CD4-positive, alpha-beta T cell (primary cell): ENCODE measurements at regions not wholly inside any gene's neighbourhood (a gene's known extent, or its start where the extent isn't known, plus 50 kb on each side); places are given as distances from the start of the nearest gene placed in this dataset.

Source experiments
- ATAC-seq: fragments of 200-7000 bp; cut with Tn5 transposase; one replicate; pipeline ENCODE4 v1.10.0; 2022; ENCODE audit warnings: mild to moderate bottlenecking; ENCODE audit not compliant: poor library complexity
- CTCF ChIA-PET: fragments of 350-600 bp; sonication (Branson Sonifier 250); formaldehyde crosslinking; loops from one replicate; lab custom pipeline; 2021; ENCODE audit warnings: antibody characterized with exemption, inconsistent platforms; lab: Charles Lee
- POLR2A ChIA-PET: fragments of 350-600 bp; sonication (Branson Sonifier 250); formaldehyde crosslinking; loops from one replicate; lab custom pipeline; 2021; ENCODE audit warnings: antibody characterized with exemption, inconsistent platforms; lab: Charles Lee
- DNase-seq, 14 experiments: peaks; one replicate each; pipeline ENCODE4 v3.0.0-alpha.2; 2013 to 2020; ENCODE audit warnings: mixed read lengths in 2 of 14
- H3K27ac ChIP-seq, 2 donors: one replicate each; pipeline versions ENCODE4 v1.5.1 to v1.7.0; 2013; ENCODE audit warnings: low read length in 2 of 2, low read depth in 1 of 2, mild to moderate bottlenecking in 1 of 2
- H3K27me3 ChIP-seq, 2 experiments: 1 replicate in 1 of 2; 2 replicates in 1 of 2; pipeline versions ENCODE4 v1.6.1 to v1.7.0; 2013; ENCODE audit warnings: low read length in 2 of 2, control low read depth in 1 of 2, mild to moderate bottlenecking in 1 of 2, moderate library complexity in 1 of 2; ENCODE audit not compliant: insufficient read depth in 2 of 2, control insufficient read depth in 1 of 2
- H3K36me3 ChIP-seq: one replicate; pipeline ENCODE4 v1.6.1; 2013; ENCODE audit warnings: low read length, control low read depth; ENCODE audit not compliant: insufficient read depth
- H3K4me1 ChIP-seq: one replicate; pipeline ENCODE4 v1.6.1; 2013; ENCODE audit warnings: low read length, control low read depth; ENCODE audit not compliant: insufficient read depth
- H3K4me3 ChIP-seq: one replicate; pipeline ENCODE4 v1.5.1; 2013; ENCODE audit warnings: mild to moderate bottlenecking, low read length, moderate library complexity
- H3K9me3 ChIP-seq, 2 experiments: 1 replicate in 1 of 2; 2 replicates in 1 of 2; pipeline versions ENCODE4 v1.6.1 to v1.7.0; 2013; ENCODE audit warnings: low read length in 2 of 2, mild to moderate bottlenecking in 2 of 2, control low read depth in 1 of 2, moderate library complexity in 1 of 2; ENCODE audit not compliant: control insufficient read depth in 1 of 2, insufficient read depth in 1 of 2
- H3K27ac Mint-ChIP-seq: one replicate; pipeline ENCODE4 v1.8.0; 2020; ENCODE audit warnings: mixed read lengths
- H3K27me3 Mint-ChIP-seq: one replicate; pipeline ENCODE4 v1.8.0; 2021; ENCODE audit warnings: mixed read lengths
- H3K36me3 Mint-ChIP-seq: one replicate; pipeline ENCODE4 v1.8.0; 2021; ENCODE audit warnings: low read depth, mixed read lengths
- H3K4me1 Mint-ChIP-seq: one replicate; pipeline ENCODE4 v1.8.0; 2021; ENCODE audit warnings: low read depth, mixed read lengths
- H3K4me3 Mint-ChIP-seq: one replicate; pipeline ENCODE4 v1.8.0; 2020; ENCODE audit warnings: mild to moderate bottlenecking, mixed read lengths
- H3K9me3 Mint-ChIP-seq: one replicate; pipeline ENCODE4 v1.8.0; 2020; ENCODE audit warnings: mixed read lengths
- intact Hi-C, 2 experiments: fragments of 100-400 bp; cut with DNase I in 1 of 2; cut with micrococcal nuclease in 1 of 2; formaldehyde crosslinking; loops; one replicate each; pipeline versions ENCODE4 v1.15.1 to v1.9.0; 2023 to 2025; cut with DNase I, micrococcal nuclease
- TF ChIP-seq, protein P1 (sequence below): fragments of 200-600 bp; IDR thresholded peaks from one replicate; pipeline ENCODE4 v1.8.0; 2022; ENCODE audit warnings: antibody characterized with exemption, mild to moderate bottlenecking

DNA sequence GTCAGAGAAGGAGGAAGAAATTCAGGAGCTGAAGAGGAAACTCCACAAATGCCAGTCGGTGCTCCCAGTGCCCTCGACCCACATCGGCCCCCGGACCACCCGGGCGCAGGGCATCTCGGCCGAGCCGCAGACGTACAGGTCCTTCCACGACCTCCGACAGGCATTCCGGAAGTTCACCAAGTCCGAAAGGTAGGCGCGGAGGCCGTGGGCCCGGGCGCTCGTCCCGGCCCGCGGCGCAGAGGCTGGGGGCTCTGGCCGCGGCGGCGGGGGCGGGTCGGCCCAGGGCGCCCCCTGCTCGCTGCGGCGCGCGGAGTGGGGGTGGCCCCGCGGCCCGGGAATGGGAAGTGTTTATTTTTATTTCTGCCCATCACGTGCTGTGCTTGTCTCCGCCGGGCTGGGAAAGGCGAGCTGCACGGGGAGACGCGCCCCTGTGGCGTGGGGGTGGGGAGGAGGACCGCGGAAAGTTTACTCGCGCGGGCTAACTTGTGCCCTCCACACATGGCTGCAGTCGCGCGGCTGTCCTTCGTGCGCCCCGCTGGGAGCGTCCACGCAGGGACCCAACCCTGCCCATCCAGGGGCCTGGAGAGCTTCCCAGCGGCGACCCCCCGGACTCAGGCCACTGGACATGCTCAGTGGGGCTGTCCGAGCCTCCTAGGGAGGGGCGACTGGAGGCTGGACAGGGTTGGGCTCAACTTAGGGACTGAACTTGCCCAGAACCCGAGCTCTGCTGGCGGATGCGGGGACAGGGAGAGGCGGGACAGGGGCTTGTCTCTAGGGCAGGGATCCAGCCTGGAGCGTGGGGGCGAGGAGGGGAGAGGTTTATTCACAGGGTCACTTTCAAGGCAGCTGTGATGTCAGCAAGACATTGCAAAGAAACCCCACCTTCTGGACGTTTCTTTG is 82.6 kb upstream of the PRKG1 start:
- Histone ChIP-seq H3K36me3 (no peaks in the 10 kb centered on the region), H3K27me3 (peaks cover 30 to 47% of the 10 kb centered on the region in 2 experiments), H3K9me3 (no peaks in the 10 kb centered on the region), H3K4me1 (peaks cover 6% of the 10 kb centered on the region), H3K27ac (no peak overlapping the region), H3K4me3 (no peak overlapping the region)
- CTCF ChIA-PET, result no interaction called here
- Mint-ChIP-seq H3K9me3 (no peaks in the 10 kb centered on the region), H3K27ac (no peak overlapping the region), H3K4me3 (no peak overlapping the region), H3K4me1 (peaks cover 9% of the 10 kb centered on the region), H3K27me3 (peaks cover 72% of the 10 kb centered on the region), H3K36me3 (no peaks in the 10 kb centered on the region)
- intact Hi-C loops, result no loop called here
- ATAC-seq (no peak), DNase-seq (peak in 1 of 14 experiments; percentile 7)
- TF ChIP-seq, protein P1, sequence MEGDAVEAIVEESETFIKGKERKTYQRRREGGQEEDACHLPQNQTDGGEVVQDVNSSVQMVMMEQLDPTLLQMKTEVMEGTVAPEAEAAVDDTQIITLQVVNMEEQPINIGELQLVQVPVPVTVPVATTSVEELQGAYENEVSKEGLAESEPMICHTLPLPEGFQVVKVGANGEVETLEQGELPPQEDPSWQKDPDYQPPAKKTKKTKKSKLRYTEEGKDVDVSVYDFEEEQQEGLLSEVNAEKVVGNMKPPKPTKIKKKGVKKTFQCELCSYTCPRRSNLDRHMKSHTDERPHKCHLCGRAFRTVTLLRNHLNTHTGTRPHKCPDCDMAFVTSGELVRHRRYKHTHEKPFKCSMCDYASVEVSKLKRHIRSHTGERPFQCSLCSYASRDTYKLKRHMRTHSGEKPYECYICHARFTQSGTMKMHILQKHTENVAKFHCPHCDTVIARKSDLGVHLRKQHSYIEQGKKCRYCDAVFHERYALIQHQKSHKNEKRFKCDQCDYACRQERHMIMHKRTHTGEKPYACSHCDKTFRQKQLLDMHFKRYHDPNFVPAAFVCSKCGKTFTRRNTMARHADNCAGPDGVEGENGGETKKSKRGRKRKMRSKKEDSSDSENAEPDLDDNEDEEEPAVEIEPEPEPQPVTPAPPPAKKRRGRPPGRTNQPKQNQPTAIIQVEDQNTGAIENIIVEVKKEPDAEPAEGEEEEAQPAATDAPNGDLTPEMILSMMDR, result no peak
- POLR2A ChIA-PET, result no interaction called here

- no peak for ATAC-seq
- Histone ChIP-seq H3K27ac (no peak overlapping the region), H3K36me3 (no peaks in the 10 kb centered on the region), H3K9me3 (no peaks in the 10 kb centered on the region), H3K27me3 (peaks cover 30 to 48% of the 10 kb centered on the region in 2 experiments), H3K4me1 (peaks cover 6% of the 10 kb centered on the region), H3K4me3 (no peak overlapping the region)
- no peaks in the 10 kb centered on the region for H3K9me3 Mint-ChIP-seq
- no peak overlapping the region for H3K27ac Mint-ChIP-seq
- H3K36me3 Mint-ChIP-seq, result no peaks in the 10 kb centered on the region
- TF ChIP-seq, protein P1, result no peak
- no peak overlapping the region for H3K4me3 Mint-ChIP-seq
- ChIA-PET CTCF (no interaction called here), POLR2A (no interaction called here)
- intact Hi-C loops, result no loop called here
- no peak for DNase-seq
- peaks cover 9% of the 10 kb centered on the region for H3K4me1 Mint-ChIP-seq
- H3K27me3 Mint-ChIP-seq, result peaks cover 75% of the 10 kb centered on the region
Observed at GRCh38 chr10:50992356-50992901, 81.9 kb upstream of the PRKG1 start.

- Mint-ChIP-seq H3K36me3 (no peaks in the 10 kb centered on the region), H3K9me3 (no peaks in the 10 kb centered on the region), H3K27me3 (peaks cover 71% of the 10 kb centered on the region), H3K27ac (no peak overlapping the region), H3K4me1 (peaks cover 9% of the 10 kb centered on the region), H3K4me3 (no peak overlapping the region)
- Histone ChIP-seq H3K36me3 (no peaks in the 10 kb centered on the region), H3K9me3 (no peaks in the 10 kb centered on the region), H3K4me3 (no peak overlapping the region), H3K27me3 (peaks cover 30 to 48% of the 10 kb centered on the region in 2 experiments), H3K27ac (no peak overlapping the region), H3K4me1 (peaks cover 6% of the 10 kb centered on the region)
- TF ChIP-seq, protein P1, result no peak
- ATAC-seq, result no peak
- POLR2A ChIA-PET, result no interaction called here
- CTCF ChIA-PET, result no interaction called here
- intact Hi-C loops, result no loop called here
- no peak for DNase-seq
Observed at GRCh38 chr10:50992972-50993766, 81.1 kb upstream of the PRKG1 start.
